Nephron progenitor cell (in vitro differentiated cells): ENCODE measurements at regions not wholly inside any gene's neighbourhood (a gene's known extent, or its start where the extent isn't known, plus 50 kb on each side); places are given as distances from the start of the nearest gene placed in this dataset.

Experiments used
- DNase-seq: peaks from one replicate; pipeline ENCODE4 v3.0.0; 2021
- H3K27ac Mint-ChIP-seq: 2 replicates; pipeline ENCODE4 v1.8.0; 2021; ENCODE audit warnings: mild to moderate bottlenecking, moderate library complexity, mixed read lengths
- H3K27me3 Mint-ChIP-seq: 2 replicates; pipeline ENCODE4 v1.8.0; 2021; ENCODE audit warnings: mild to moderate bottlenecking, low read depth, mixed read lengths; ENCODE audit not compliant: poor library complexity
- H3K36me3 Mint-ChIP-seq: 2 replicates; pipeline ENCODE4 v1.8.0; 2021; ENCODE audit warnings: low read depth, mixed read lengths
- H3K4me1 Mint-ChIP-seq: 2 replicates; pipeline ENCODE4 v1.8.0; 2021; ENCODE audit warnings: mixed read lengths
- H3K4me3 Mint-ChIP-seq: 2 replicates; pipeline ENCODE4 v1.8.0; 2021; ENCODE audit warnings: mild to moderate bottlenecking, moderate library complexity, mixed read lengths
- H3K9me3 Mint-ChIP-seq: 2 replicates; pipeline ENCODE4 v1.8.0; 2021; ENCODE audit warnings: mild to moderate bottlenecking, moderate library complexity, mixed read lengths
- CTCF ChIP-seq: fragments of 200-600 bp; sonication (generic); IDR thresholded peaks from 2 replicates; pipeline ENCODE4 v1.5.0; 2021; ENCODE audit warnings: antibody characterized with exemption

GRCh38 chr9:81125446-81126092 is 563.8 kb downstream of the TLE1 start:
- peaks cover 3% of the 10 kb centered on the region for H3K27me3 Mint-ChIP-seq
- TF ChIP-seq CTCF: no peak
- H3K9me3 Mint-ChIP-seq: peaks cover 11% of the 10 kb centered on the region
- no peak overlapping the region for H3K4me3 Mint-ChIP-seq
- peaks cover 36% of the 10 kb centered on the region for H3K4me1 Mint-ChIP-seq
- no peak overlapping the region for H3K27ac Mint-ChIP-seq
- no peak for DNase-seq
- H3K36me3 Mint-ChIP-seq: peaks cover 5% of the 10 kb centered on the region

- H3K9me3 Mint-ChIP-seq: peaks cover 11% of the 10 kb centered on the region
- no peak overlapping the region for H3K27ac Mint-ChIP-seq
- DNase-seq: no peak
- H3K4me3 Mint-ChIP-seq: no peak overlapping the region
- TF ChIP-seq CTCF: no peak
- peaks cover 3% of the 10 kb centered on the region for H3K27me3 Mint-ChIP-seq
- H3K4me1 Mint-ChIP-seq: peaks cover 24% of the 10 kb centered on the region
- H3K36me3 Mint-ChIP-seq: peaks cover 5% of the 10 kb centered on the region
Measured at GRCh38 chr9:81123526-81123925, 565.8 kb downstream of the TLE1 start.

- Mint-ChIP-seq H3K9me3 (peaks cover 11% of the 10 kb centered on the region), H3K4me3 (no peak overlapping the region), H3K4me1 (peaks cover 19% of the 10 kb centered on the region), H3K36me3 (peaks cover 5% of the 10 kb centered on the region), H3K27ac (no peak overlapping the region), H3K27me3 (peaks cover 3% of the 10 kb centered on the region)
- no peak for TF ChIP-seq CTCF
- no peak for DNase-seq
Measured at GRCh38 chr9:81122749-81123148, 566.6 kb downstream of the TLE1 start.

- H3K36me3 Mint-ChIP-seq: peaks cover 5% of the 10 kb centered on the region
- H3K9me3 Mint-ChIP-seq: peaks cover 11% of the 10 kb centered on the region
- H3K27ac Mint-ChIP-seq: no peak overlapping the region
- peaks cover 30% of the 10 kb centered on the region for H3K4me1 Mint-ChIP-seq
- TF ChIP-seq CTCF: no peak
- no peak overlapping the region for H3K4me3 Mint-ChIP-seq
- H3K27me3 Mint-ChIP-seq: peaks cover 3% of the 10 kb centered on the region
- DNase-seq: no peak
Measured at GRCh38 chr9:81119591-81119990, 569.8 kb downstream of the TLE1 start.

GRCh38 chr9:81118416-81118815 is 570.9 kb downstream of the TLE1 start:
- Mint-ChIP-seq H3K27me3 (peaks cover 3% of the 10 kb centered on the region), H3K4me1 (peaks cover 40% of the 10 kb centered on the region), H3K36me3 (peaks cover 5% of the 10 kb centered on the region), H3K4me3 (no peak overlapping the region), H3K27ac (no peak overlapping the region), H3K9me3 (peaks cover 11% of the 10 kb centered on the region)
- TF ChIP-seq CTCF: no peak
- DNase-seq: no peak
